ENCODE measurements at regions not wholly inside any gene's neighbourhood (a gene's known extent, or its start where the extent isn't known, plus 50 kb on each side); places are given as distances from the start of the nearest gene placed in this dataset.

DNA sequence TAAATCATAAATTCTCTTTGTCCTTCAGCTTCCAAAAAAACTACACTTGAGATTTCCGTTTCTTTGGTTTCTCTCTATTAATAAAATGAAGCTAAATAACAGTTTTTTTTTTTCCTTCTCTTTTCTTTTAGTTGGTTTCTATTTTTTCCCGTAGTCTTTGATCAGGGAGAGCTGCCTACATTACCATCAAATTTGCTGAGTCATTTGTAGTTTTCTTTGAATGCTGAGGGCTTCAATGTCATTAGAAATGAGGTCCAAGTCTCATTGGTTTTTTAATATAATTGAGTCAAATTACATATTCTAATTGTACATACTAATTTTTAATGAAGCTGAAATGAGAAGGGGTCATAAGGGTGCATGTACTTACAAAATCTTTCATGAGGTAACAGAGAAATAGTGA lies 550.2 kb downstream of the GBA3 start:
- TF ChIP-seq POLR2AphosphoS5 (IDR thresholded peaks at IDR 0.05; ENCODE audit: low read depth, low read length), result no peak
- TF ChIP-seq TAF1 (IDR thresholded peaks at IDR 0.05; ENCODE audit: low read depth, low read length), result no peak
- TF ChIP-seq POLR2A (IDR thresholded peaks at IDR 0.05; ENCODE audit: low read depth, low read length), result no peak
- no peak for TF ChIP-seq PAX5 (IDR thresholded peaks at IDR 0.05; ENCODE audit: insufficient read depth, low read length, severe bottlenecking)
- TF ChIP-seq SPI1 (IDR thresholded peaks at IDR 0.05; ENCODE audit: low read depth, low read length), result no peak

All from GM12891 (cell line).